ENCODE measurements at regions not wholly inside any gene's neighbourhood (a gene's known extent, or its start where the extent isn't known, plus 50 kb on each side); places are given as distances from the start of the nearest gene placed in this dataset.

DNA sequence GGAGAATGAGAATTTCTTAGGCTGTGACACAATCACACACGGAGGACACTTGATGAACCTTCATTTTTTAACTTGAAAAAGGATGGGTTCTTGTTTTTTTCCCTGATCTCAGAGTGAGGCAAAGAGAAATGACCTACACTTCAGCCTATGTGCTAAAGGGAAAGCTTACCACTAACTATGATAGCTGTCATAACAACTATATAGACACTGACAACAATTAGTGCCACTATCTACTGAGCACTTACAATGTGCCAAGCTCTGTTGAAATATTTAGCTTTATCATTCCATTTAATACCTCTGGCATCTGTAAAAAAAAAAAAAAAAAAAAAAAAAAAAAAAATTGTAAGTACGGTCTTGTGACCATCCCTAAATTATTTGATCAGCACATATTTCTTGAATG lies 135.9 kb upstream of the WWC1 start:
- Histone ChIP-seq H3K4me1 (no peaks in the 10 kb centered on the region), H3K27ac (no peak overlapping the region), H3K4me3 (no peak overlapping the region), H3K36me3 (no peaks in the 10 kb centered on the region), H3K9me3 (no peaks in the 10 kb centered on the region), H3K27me3 (no peaks in the 10 kb centered on the region)
- ATAC-seq, result no peak
- no peak for DNase-seq
- no peak for TF ChIP-seq CTCF (IDR thresholded peaks at IDR 0.05)
- intact Hi-C loops (cut with DNase I), result no loop called here

DNA sequence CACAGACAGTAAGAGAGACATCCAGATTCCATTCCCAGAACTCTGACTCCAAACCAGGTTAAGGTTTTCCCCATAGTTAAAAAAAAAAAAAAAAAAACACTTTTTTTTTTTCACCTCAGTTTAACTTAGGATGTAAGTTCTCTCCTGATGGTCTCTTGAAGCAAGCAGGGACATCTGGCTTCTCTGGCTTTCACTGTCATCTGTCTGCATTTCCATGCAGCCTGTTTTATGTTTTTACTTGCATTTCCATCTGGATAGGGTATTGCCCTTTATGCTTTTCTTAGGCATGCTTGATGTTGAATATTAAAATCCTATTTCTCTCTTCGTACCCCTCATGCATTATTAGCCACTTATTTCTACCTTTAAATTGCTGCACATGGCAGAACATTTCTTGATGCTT lies 135.3 kb upstream of the WWC1 start:
- H3K4me1 ChIP-seq, result no peaks in the 10 kb centered on the region
- ATAC-seq (no peak), DNase-seq (no peak)
- TF ChIP-seq CTCF (IDR thresholded peaks at IDR 0.05), result no peak
- intact Hi-C loops (cut with DNase I), result no loop called here
- no peaks in the 10 kb centered on the region for H3K9me3 ChIP-seq
- H3K27me3 ChIP-seq, result no peaks in the 10 kb centered on the region
- no peaks in the 10 kb centered on the region for H3K36me3 ChIP-seq
- H3K4me3 ChIP-seq, result no peak overlapping the region
- no peak overlapping the region for H3K27ac ChIP-seq

DNA sequence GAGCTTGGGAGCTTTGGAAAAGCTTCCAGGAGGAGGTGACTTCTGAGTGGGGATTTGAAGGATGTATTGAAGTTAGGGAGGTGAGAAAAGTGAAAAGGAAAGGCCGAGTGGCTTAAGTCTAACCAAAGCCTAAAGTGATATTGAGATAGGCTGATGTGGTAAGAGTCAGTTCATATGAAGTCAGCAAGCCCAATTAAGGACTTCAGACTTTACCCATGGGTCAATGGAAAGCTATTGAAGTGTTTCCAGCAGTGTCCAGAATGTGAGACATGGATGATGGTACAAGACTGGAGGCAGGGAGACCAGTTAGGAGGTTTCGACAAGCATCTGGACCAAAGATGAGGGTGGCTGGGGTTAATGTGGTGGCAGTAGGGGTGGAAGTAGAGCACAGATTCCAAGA lies 134.3 kb upstream of the WWC1 start:
- DNase-seq (no peak), ATAC-seq (no peak)
- Histone ChIP-seq H3K27me3 (no peaks in the 10 kb centered on the region), H3K36me3 (no peaks in the 10 kb centered on the region), H3K9me3 (no peaks in the 10 kb centered on the region), H3K27ac (no peak overlapping the region), H3K4me3 (no peak overlapping the region), H3K4me1 (no peaks in the 10 kb centered on the region)
- intact Hi-C loops (cut with DNase I), result no loop called here
- no peak for TF ChIP-seq CTCF (IDR thresholded peaks at IDR 0.05)

DNA sequence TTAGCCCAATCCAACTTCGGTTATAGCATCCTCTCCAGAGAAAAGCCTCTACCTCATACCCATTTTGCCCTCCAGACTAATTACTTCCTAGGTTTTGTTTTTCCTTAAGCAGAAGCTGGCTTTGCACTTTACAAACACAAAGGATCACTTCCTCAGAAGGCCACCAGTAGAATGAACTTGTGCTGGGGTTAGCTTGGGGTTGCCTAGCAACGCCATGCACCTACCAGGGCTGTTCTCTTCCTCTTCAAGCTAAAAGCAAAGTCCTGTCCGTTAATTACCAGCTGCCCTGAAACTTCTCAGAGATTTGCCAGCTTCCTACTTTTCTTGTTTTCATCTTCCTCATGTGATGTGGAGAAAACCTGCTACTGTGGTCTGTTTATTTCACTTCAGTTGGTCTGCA lies 132.0 kb upstream of the WWC1 start:
- intact Hi-C loops (cut with DNase I), result no loop called here
- DNase-seq (no peak), ATAC-seq (peak; percentile 70)

GRCh38 chr5:168162464-168162863 lies 129.0 kb upstream of the WWC1 start:
- ATAC-seq (no peak), DNase-seq (no peak)
- Histone ChIP-seq H3K27me3 (no peaks in the 10 kb centered on the region), H3K9me3 (no peaks in the 10 kb centered on the region), H3K4me1 (no peaks in the 10 kb centered on the region), H3K27ac (no peak overlapping the region), H3K4me3 (no peak overlapping the region), H3K36me3 (no peaks in the 10 kb centered on the region)
- intact Hi-C loops (cut with DNase I), result no loop called here
- TF ChIP-seq CTCF (IDR thresholded peaks at IDR 0.05), result no peak

More for the DNA sequence above, 132.0 kb upstream of the WWC1 start:
- H3K27ac ChIP-seq, result no peak overlapping the region
- no peaks in the 10 kb centered on the region for H3K36me3 ChIP-seq
- no peak for TF ChIP-seq CTCF (IDR thresholded peaks at IDR 0.05)
- no peaks in the 10 kb centered on the region for H3K4me1 ChIP-seq
- no peaks in the 10 kb centered on the region for H3K9me3 ChIP-seq
- no peaks in the 10 kb centered on the region for H3K27me3 ChIP-seq
- H3K4me3 ChIP-seq, result no peak overlapping the region

DNA sequence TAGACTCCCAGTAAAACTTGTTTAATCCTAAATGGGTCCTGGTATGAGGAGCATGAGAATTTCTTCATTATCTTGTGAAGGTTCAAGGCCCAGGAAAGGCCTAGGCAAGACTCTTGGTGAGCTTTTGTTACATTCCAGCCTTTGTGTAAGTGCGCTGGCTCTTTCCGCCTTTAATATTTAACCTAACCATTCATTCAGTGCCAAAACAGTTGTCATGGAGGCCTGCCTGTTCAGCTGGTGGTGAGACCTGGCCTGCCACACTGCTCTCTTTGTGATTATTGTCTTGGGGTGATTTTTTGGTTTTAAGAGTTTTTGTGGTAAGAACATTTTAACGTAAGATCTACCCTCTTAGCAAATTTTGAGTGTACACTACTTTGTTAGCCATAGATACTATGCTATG lies 127.5 kb upstream of the WWC1 start:
- Histone ChIP-seq H3K27ac (no peak overlapping the region), H3K36me3 (no peaks in the 10 kb centered on the region), H3K4me3 (no peak overlapping the region), H3K27me3 (no peaks in the 10 kb centered on the region), H3K4me1 (no peaks in the 10 kb centered on the region), H3K9me3 (no peaks in the 10 kb centered on the region)
- peak; percentile 69 for ATAC-seq
- no peak for TF ChIP-seq CTCF (IDR thresholded peaks at IDR 0.05)
- no peak for DNase-seq
- intact Hi-C loops (cut with DNase I), result no loop called here

Data from upper lobe of right lung (tissue), 1 donor.